ENCODE measurements at regions not wholly inside any gene's neighbourhood (a gene's known extent, or its start where the extent isn't known, plus 50 kb on each side); places are given as distances from the start of the nearest gene placed in this dataset.

- ATAC-seq (no peak), DNase-seq (ENCODE audit: missing footprints) (no peak)
- intact Hi-C loops (cut with DNase I) = no loop called here
Measured at GRCh38 chrX:39946822-39947221, 150.9 kb downstream of the BCOR start.

GRCh38 chrX:39948582-39948981, 149.2 kb downstream of the BCOR start:
- DNase-seq (ENCODE audit: missing footprints) (no peak), ATAC-seq (no peak)
- intact Hi-C loops (cut with DNase I) = no loop called here

GRCh38 chrX:39950018-39950688, 147.6 kb downstream of the BCOR start:
- intact Hi-C loops (cut with DNase I) = no loop called here
- no peak for ATAC-seq
- no peak for DNase-seq (ENCODE audit: missing footprints)

GRCh38 chrX:39952989-39953388, 144.8 kb downstream of the BCOR start:
- intact Hi-C loops (cut with DNase I) = no loop called here
- ATAC-seq (no peak), DNase-seq (ENCODE audit: missing footprints) (no peak)

- intact Hi-C loops (cut with DNase I) = no loop called here
- peak; percentile 83 for DNase-seq (ENCODE audit: missing footprints)
Measured at GRCh38 chrX:39953879-39954278, 143.9 kb downstream of the BCOR start.

GRCh38 chrX:39954851-39955250, 142.9 kb downstream of the BCOR start:
- ATAC-seq (no peak), DNase-seq (ENCODE audit: missing footprints) (no peak)
- intact Hi-C loops (cut with DNase I) = no loop called here

More at GRCh38 chrX:39953879-39954278, 143.9 kb downstream of the BCOR start:
- ATAC-seq = peak; percentile 93

- no peak for ATAC-seq
- DNase-seq (ENCODE audit: missing footprints) = no peak
- intact Hi-C loops (cut with DNase I) = no loop called here
Measured at GRCh38 chrX:39955625-39956024, 142.1 kb downstream of the BCOR start.

- ATAC-seq = no peak
- intact Hi-C loops (cut with DNase I) = no loop called here
- no peak for DNase-seq (ENCODE audit: missing footprints)
Measured at GRCh38 chrX:39956803-39957394, 140.9 kb downstream of the BCOR start.

GRCh38 chrX:39957816-39958566, 139.8 kb downstream of the BCOR start:
- DNase-seq (ENCODE audit: missing footprints) (no peak), ATAC-seq (peak; percentile 61)
- intact Hi-C loops (cut with DNase I) = no loop called here

- no peak for ATAC-seq
- intact Hi-C loops (cut with DNase I) = no loop called here
Measured at GRCh38 chrX:39958850-39959249, 138.9 kb downstream of the BCOR start.

GRCh38 chrX:39960219-39960618, 137.5 kb downstream of the BCOR start:
- DNase-seq (ENCODE audit: missing footprints) (no peak), ATAC-seq (peak; percentile 34)
- intact Hi-C loops (cut with DNase I) = no loop called here

More at GRCh38 chrX:39958850-39959249, 138.9 kb downstream of the BCOR start:
- DNase-seq (ENCODE audit: missing footprints) = no peak

GRCh38 chrX:39961441-39961840, 136.3 kb downstream of the BCOR start:
- intact Hi-C loops (cut with DNase I) = no loop called here
- ATAC-seq = no peak
- DNase-seq (ENCODE audit: missing footprints) = no peak

- ATAC-seq (no peak), DNase-seq (ENCODE audit: missing footprints) (no peak)
- intact Hi-C loops (cut with DNase I) = no loop called here
Measured at GRCh38 chrX:39965051-39965573, 132.6 kb downstream of the BCOR start.

- DNase-seq (ENCODE audit: missing footprints) (no peak), ATAC-seq (no peak)
- intact Hi-C loops (cut with DNase I) = no loop called here
Measured at GRCh38 chrX:39966176-39966575, 131.6 kb downstream of the BCOR start.

- no peak for ATAC-seq
- intact Hi-C loops (cut with DNase I) = no loop called here
Measured at GRCh38 chrX:39967348-39967747, 130.4 kb downstream of the BCOR start.

GRCh38 chrX:39969099-39969818, 128.5 kb downstream of the BCOR start:
- no peak for ATAC-seq
- DNase-seq (ENCODE audit: missing footprints) = no peak

More at GRCh38 chrX:39967348-39967747, 130.4 kb downstream of the BCOR start:
- DNase-seq (ENCODE audit: missing footprints) = no peak

GRCh38 chrX:39969819-39970504, 127.8 kb downstream of the BCOR start:
- DNase-seq (ENCODE audit: missing footprints) = no peak
- ATAC-seq = no peak
- intact Hi-C loops (cut with DNase I) = loop anchor here (1.0 kb wide), 1 partner anchor 43 kb away; no protein-coding TSS in a partner anchor

More at GRCh38 chrX:39969099-39969818, 128.5 kb downstream of the BCOR start:
- intact Hi-C loops (cut with DNase I) = no loop called here

GRCh38 chrX:39971760-39972159, 126.0 kb downstream of the BCOR start:
- no peak for ATAC-seq
- DNase-seq (ENCODE audit: missing footprints) = no peak
- intact Hi-C loops (cut with DNase I) = no loop called here
